LHCN-M2 (cell line): ENCODE measurements at regions not wholly inside any gene's neighbourhood (a gene's known extent, or its start where the extent isn't known, plus 50 kb on each side); places are given as distances from the start of the nearest gene placed in this dataset.
"Not testable (repeated sequence)": the region's sequence is repeated elsewhere in the genome, so short reads cannot be mapped to it uniquely, and the experiment has no call there.

Experiments
- DNase-seq: peaks from one replicate; pipeline ENCODE4 v3.0.0-alpha.2; 2012; ENCODE audit warnings: low read depth

DNA sequence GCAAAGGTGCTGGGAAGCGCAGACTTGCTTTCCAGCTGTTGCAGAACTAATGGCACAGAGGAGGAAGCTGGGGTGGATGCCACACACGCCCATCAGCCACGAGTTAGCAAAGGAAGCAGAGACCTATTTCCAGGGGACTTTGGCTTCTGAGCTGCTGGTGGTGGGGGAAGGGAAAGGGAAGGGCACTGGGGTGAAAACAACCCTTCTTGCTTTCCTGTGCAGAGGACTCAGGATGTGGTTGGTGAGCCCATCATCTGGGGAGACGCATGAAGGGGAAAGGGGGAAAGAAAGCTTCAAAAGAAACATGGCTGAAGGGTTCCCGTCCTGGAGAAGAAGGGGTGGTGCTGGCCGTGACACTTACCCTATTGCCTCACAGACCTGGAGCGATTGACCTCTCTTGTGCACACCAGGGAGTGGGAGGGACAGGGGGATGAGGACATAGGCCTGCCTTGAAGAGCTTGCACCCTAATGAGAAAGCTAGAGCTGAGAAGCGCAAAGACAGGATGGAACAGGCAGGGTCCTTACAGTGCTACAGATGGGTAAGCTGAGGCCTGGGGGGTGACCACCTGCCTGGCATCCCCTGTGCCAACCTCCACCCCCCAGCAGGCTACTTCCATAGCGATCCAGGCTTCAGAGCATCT, 140.8 kb upstream of the RAB4A start:
- no peak for DNase-seq

DNA sequence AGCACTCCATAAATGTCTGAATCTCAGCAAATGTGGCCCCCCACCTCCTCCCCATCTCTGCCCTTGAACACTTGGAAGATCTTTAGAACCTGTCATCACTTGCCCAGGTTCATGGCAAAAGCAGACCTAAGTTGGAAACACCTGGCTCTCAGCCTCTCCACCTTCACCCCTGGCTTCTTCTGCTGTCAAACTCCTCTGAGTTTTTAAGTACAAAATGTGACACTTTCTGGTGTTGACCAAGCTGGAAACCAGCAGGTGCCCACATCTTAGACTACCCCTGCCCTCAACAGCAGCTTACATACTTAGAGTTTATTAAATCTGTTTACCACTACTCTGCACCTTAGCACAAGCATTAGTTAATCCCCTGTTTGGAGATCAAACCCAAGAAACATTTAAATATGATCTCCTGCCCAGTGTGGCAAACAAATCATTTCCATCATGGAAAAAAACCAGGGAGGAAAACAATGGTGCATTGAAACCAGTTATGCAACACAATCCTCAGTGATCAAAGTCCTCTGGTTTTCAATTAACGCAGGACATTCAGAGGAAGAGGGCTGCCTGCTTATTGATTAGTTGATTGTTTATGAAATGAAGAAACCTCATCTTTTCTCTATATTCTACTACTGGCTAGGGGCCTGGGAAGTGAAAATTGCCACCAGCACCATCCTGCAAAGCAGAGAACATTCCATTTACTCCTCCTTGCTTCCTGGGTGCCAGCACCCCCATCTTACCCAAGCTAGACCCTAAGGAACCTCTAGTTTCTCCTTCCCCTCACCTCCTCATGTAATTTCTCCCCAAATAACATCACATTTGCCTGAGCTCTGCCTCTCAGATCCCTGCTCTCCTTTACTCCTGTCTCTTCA, 139.4 kb upstream of the RAB4A start:
- no peak for DNase-seq

DNA sequence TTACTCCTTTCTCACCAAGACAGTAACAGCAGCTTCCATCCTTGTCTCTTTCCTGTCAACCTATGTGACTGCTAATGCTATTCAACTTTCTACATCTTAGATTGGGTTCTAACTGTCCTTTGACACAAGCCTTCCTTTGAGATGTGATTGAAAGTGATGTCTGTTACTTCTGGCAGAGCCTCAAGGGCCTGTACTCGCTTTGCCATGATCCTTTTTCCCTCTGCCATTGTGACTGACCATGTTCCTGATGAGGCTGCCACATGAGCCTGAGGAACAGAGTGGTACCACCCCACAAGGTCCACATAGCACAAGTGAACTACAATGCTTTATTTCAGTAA, 138.8 kb upstream of the RAB4A start:
- DNase-seq: no peak

DNA sequence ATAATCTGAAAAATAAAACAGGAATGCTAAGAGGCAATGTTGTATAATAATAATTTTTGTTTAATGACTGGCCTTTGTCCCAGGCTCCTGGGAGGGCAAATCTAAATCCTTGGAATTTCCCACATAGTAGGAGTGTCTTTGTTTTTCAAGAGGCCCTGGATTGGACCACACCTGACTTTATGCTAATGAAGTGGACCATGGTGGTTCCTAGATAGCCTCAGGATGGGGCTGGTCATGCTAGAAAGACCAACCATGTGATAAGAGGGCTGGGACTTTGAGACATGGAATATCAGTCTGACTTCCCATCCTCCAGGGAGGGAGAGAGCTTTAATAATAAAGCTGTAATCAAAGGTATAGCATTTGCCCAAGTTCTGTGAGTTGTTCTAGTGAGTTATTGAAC, 138.2 kb upstream of the RAB4A start:
- no peak for DNase-seq

DNA sequence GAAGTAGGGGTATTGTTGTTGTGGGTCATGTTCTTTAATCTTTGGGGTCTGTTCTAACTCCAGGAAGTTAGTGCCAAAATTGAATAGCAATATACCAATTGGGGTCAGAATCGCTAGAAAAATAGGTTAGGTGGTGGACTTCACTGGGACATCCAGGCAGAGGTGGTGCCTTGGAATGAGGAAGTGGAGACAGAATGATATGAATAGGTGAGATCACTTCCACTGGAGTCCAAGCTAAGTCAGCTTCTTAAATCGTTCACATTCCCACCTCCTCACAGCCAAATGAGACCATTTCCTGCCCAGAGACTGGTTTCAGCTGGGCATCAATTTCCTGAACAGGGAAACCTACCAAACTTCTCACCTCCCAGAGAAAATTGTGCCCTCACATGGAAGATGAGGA, 137.8 kb upstream of the RAB4A start:
- DNase-seq: no peak

DNA sequence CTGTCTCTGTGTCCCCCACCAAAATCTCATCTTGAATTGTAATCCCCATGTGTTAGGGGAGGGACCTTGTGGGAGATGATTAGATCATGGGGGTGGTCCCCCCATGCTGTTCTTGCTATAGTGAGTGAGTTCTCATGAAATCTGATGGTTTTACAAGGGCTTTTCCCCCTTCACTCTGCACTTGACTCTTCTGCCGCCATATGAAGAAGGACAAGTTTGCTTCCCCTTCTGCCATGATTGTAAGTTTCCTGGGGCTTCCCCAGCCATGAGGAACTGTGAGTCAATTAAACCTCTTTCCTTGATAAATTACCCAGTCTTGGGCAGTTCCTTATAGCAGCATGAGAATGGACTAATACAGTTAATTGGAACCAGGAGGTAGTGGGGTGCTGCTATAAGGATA, 137.1 kb upstream of the RAB4A start:
- DNase-seq: no peak

DNA sequence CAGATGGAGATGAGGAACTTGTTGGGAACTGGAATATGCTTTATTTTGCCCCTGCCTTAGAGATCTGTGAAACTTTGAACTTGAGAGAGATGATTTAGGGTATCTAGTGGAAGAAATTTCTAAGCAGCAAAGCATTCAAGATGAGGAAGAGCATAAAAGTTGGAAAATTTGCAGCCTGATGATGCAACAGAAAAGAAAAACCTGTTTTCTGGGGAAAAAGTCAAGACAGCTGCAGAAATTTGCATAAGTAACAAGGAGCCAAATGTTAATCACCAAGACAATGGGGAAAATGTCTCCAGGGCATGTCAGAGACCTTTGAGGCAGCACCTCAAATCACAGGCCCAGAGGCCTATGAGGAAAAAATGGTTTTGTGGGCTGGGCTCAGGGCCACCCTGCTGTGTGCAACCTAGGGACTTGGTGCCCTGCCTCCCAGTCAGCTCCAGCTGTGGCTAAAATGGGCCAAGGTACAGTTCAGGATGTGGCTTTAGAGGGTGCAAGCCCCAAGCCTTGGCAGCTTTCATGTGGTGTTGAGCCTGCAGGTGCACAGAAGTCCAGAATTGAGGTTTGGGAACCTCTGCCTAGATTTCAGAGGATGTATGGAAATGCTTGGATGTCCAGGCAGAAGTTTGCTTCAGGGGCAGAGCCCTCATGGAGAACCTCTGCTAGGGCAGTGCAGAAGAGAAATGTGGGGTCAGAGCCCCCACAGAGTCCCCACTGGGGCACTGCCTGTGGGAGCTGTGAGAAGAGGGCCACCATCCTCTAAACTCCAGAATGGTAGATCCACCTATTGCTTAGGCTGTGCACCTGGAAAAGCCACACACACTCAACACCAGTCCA, 136.3 kb upstream of the RAB4A start:
- DNase-seq: not testable (repeated sequence)

DNA sequence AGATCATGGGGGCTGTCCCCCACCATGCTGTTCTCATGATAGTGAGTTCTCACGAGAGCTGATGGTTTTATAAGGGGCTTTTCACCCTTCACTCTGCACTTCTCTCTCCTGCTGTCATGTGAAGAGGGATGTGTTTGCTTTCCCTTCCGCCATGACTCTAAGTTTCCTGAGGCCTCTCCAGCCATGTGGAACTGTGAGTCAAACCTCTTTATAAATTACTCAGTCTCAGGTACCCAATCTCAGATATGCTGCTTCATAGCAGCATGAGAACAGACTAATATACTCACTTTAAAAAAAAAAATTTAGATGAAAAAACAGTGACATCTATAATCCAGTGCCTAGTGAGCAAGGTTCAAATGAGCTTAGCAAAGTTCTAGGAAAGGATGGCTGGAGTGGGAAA, 135.1 kb upstream of the RAB4A start:
- no peak for DNase-seq

DNA sequence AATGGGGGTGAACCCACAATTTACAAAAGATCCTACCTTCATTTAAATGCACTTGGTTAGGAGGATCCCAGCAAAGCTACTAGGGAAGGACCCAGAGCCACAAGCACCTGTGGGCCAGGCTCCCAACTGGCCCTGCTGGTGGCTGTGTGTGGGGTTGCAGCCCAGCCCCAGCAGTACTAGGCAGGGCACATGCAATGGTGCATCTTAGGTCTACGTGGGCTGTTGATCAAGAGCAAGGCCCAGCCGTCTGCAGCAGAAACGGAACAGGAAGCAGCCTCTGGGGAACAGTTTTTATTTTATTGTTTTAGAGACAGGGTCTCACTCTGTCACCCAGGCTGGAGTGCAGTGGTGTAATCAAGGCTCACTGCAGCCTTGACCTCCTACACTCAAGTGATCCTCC, 134.1 kb upstream of the RAB4A start:
- no peak for DNase-seq

DNA sequence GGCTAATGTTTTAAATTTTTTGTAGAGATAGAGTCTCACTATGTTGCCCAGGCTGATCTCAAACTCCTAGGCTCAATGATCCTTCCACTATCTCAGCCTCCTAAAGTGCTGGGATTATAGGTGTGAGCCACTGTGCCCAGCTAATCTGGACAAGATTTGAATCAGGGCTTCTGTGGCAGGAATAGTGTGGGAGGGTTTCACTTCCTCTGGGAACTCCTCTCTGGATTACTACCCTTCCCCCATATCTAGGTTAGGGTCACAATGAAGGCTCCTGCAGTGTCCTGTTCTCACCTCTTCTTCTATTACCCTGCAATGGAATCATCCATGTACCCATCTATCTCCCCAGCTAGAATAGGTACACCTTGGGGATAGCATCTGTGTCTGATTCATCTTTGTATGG, 133.6 kb upstream of the RAB4A start:
- no peak for DNase-seq

DNA sequence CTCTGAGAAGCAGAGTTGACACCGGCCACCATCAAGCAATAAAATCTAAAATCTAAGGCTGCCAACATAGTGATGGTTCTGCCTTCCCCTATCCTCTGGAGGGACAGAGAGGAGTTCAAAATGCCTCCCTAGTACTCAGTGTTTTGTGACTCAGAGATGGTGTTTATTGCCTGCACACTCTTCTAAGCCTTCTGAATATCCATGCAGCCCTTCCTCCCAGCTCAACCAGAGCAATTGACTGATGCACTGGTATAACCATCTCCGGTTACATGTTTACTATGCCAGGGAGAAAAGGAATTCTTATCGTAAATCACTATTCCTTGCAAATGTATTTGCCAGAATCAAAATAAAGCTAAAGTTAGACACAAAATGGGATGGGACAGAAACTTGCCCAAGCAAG, 132.9 kb upstream of the RAB4A start:
- DNase-seq: no peak

DNA sequence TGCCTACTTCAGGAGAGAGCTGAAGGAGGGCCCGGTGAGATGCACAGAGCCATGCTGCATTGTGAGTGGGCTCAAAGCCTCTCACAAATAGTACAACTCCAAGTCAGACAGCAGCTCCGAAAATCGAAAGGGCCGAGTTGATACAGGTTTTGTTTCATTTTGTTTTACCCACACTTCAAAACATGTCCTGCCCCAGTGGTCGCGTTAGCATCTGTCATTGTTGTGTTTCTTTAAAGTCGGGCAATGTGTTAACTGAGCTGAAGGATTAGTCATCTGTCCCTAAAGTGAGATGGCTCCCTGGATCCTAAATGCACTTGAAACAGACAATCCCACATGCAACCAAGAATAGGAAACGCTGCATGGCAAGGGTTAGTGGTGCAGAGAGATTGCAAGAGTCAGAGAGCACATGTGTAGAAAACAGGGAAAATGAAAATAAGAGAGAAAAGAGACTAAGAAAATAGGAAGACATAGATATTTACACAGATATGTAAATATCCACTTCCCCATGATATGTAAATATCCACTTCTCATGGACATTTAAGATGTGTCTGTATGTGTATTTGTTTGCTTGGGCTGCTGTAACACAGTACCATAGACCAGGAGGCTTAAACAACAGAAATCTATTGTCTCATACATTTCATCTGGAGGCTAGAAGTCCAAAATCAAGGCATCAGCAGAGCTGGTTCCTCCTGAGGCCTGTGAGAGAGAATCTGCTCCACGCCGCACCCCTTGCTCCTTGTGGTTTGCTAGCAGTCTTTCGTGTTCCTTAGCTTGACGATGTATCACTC, 131.4 kb upstream of the RAB4A start:
- peak; percentile 19 for DNase-seq

DNA sequence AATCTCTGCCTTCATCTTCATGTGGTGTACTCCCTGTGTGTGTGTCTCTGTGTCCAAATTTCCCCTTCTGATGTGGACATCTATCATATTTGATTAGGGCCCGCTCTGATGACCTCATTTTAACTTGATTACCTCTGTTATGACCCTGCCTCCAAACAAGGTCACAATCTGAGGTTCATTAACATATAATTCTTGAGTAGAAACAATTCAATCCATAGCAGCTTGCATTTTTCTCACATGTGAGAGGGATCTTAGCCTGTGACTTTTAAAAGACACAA, 130.9 kb upstream of the RAB4A start:
- no peak for DNase-seq

DNA sequence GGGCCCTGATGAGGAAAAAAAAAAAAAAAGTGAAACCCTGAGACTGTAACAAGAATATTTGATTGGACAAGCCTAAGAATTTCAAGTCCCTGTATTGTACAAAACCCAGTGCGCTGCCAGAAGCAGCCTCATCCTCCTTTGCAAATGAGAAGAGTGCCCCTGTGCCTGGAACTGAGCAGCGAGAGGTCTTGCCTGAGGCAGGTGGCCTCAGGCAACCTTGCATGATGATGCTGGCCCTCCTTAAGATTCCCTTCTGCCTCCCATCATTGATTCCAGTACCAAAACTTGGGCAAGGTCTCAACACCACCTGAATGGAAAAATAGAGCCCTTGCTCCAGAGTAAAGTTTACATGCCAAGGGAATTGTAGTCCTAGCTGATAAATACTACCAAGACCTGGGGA, 129.6 kb upstream of the RAB4A start:
- no peak for DNase-seq

DNA sequence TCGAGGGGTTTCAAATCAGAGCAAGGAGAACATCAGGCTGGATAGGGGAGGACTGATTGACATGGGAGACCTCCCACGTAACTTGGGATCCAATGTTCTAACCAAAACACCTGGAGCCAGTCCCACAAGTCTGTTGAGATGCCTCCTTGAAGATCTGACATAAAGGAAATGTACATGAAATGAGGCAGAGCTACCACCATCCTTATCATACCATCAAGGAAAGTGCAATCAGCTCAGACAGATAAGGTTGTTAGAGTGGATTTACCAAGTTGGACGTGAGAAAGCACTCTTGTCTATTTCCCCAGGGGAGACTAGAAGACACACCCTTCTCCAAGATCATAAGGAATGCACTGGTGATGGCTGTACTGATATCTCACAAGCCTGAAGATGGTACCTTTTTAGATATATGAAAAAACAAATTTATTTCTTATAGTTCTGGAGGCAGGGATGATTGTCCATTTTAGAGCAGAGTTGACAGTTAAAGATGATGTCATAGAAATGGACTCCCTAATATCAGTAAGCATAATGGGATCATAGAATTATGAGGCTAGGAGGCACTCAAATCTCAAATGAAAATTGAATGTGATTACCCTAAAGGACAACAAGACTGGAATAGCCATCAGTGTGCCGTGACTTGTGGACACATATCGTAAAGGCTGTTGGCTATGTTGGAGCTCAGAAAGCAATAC, 129.1 kb upstream of the RAB4A start:
- DNase-seq: no peak

DNA sequence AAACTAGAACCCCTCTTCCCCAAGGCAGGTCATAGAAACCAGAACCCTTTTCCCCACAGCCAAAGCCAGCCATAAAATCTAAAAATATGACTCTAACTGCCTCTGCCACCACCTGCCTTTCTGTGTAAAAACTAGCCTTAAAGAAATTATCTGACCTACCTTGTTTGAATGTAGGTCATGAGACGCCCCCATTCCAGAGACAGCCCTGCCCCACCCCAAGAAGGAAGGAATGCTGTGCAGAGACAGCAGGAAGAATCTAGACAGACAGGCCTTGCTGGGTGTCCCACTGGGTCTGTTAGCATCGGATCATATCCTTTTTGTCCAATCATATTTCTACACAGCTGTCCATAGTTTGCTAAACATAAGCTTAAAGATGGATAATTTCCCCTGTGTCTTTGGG, 128.4 kb upstream of the RAB4A start:
- DNase-seq: no peak

DNA sequence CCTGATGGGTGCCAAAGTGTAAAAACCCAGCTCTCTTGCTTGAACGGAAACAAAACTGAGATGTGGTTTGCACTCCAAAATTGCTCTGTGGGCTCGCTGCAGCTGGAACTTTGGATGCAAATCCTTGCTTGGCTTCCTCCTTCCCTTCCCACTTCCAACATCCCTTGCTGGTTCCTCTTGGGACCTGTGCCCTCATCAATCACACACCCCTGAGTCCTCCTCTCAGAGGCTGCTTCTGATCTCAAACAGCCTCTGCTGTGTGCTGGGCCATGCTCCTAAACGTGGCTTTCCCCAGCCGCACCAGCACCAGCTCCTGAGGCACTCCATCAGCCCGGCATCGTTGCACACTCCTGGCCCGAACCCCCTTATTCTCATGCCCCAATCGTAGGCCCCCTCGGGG, 124.3 kb upstream of the RAB4A start:
- no peak for DNase-seq

DNA sequence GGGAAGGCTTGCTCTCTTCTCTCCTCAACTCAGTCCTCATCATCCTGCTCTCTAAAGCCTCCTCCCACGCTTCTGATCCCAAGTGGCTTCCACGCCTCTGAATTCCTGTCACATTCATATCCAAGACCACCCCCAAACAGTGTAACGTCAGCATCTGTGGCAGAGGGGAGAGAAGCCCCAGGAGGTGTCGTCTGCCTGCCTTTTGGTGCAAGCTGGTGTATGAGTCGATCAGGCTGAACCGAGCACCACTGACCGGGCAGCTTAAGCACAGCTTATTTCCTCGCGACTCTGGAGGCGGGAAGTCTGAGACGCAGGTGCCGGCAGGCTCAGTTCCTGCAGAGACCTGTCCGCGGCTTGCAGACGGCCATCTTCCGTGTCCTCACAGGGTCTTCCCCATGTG, 123.8 kb upstream of the RAB4A start:
- no peak for DNase-seq

DNA sequence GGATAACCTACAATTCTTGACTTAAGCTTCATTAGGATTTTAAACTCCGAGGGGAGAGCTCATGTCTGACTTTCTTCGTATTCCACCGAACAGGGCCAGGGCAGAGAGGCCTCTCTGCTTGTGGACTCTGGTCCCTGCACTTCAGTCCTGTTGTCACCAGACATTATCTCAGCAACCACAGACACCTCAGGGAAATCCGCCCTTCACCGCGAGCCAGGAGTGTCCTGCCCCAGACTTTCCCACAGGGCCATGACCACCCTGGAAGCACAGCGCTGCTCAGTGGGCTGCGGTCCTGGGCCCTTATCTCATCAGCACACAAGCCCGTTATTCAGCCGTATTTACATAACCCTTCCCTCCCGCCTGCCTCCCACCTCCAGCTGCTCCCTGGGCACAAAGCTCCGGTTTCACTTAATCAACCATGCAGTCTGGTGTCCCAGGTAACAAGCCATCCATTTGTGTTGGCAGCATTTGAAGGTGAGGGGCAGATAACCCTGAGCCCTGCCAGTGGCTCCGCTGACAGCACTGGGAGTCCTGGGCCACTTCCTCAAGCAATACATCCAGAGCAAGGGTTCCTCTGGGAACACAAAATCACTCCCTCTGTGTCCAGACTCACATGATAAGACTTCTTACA, 122.8 kb upstream of the RAB4A start:
- no peak for DNase-seq

DNA sequence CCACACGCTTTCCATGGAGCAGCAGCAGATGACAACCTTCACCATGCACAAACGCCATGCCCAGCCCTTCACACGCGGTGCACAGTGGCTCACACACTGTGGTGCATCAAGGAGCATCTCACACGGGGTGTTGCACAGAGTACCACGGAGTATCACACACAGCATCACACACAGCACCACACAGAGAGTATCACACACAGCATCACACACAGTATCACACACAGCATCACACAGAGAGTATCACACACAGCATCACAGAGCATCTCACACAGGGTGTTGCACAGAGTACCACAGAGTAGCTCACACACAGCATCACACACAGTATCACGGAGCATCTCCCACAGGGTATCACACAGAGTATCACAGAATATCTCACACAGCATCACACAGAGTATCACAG, 122.2 kb upstream of the RAB4A start:
- DNase-seq: no peak

DNA sequence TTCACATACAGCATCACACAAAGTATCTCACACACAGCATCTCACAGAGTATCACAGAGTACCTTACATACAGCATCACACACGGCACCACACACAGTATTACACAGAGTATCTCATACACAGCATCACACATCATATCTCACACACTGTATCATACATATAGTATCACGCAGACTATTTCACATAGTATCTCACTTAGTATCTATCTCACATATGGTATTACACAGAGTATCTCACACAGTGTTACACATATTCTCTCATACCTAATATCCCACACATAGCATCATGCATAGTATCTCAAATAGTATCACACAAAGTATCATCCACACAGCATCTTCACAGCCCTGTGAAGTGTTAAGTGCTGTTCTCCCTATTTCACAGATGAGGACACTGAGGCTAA, 121.5 kb upstream of the RAB4A start:
- DNase-seq: no peak
